ENCODE measurements at regions not wholly inside any gene's neighbourhood (a gene's known extent, or its start where the extent isn't known, plus 50 kb on each side); places are given as distances from the start of the nearest gene placed in this dataset.

DNA sequence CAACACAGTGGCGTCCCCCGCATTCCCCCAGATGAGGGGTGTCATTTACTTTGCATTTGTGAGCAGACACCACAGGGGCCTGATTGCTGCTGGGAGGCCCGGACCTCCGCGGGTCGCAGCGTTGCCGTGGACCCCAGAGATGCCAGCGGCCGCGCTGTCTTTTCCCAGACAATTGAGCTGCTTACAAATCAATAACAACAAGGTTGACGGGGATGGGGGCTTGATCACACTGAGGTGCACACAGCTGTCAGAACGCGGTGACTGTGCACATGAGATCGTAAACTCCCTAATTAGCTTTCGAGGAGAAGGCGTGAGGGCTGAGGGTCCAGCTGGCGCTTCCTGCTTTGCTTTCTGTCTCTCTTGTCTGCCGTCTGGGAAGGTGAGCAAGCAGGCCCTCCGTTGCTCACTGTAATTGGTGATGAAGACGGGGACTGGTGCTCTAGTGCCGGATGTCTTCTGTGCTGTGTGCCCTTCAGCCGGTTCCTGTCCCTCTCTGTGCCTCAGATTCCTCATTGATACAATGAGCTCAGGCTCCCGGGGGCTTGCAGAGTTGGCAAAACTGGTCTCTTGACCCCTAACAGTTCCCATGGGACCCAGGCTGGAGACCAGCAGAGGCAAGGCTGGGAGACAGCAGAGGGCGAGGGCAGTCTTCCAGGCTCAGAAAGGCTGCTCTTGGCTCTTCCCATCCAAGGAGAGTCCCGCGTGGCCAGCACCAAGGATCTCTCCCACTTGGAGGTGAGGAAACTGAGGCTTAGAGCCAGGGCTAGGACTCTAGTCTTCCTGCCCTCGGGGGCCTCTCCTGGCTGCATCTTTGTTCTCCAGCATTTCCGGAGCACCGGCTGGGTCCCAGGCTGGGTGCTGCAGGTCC is 126.0 kb upstream of the PMEPA1 start:
- Histone ChIP-seq H3K4me1 (ENCODE audit: control insufficient read depth, low read depth, low read length) (peaks cover 8% of the 10 kb centered on the region), H3K36me3 (ENCODE audit: control insufficient read depth, low read depth, low read length) (no peaks in the 10 kb centered on the region), H3K27me3 (ENCODE audit: control insufficient read depth, insufficient read depth, low read length) (no peaks in the 10 kb centered on the region), H3K9me3 (ENCODE audit: control insufficient read depth, low read depth, low read length) (no peaks in the 10 kb centered on the region), H3K9ac (ENCODE audit: low read length) (no peak overlapping the region), H3K4me3 (ENCODE audit: low read length) (peak overlapping the region; percentile 19), H3K27ac (ENCODE audit: low read length) (no peak overlapping the region)

- Histone ChIP-seq H3K36me3 (ENCODE audit: control insufficient read depth, low read depth, low read length) (no peaks in the 10 kb centered on the region), H3K4me1 (ENCODE audit: control insufficient read depth, low read depth, low read length) (peaks cover 8% of the 10 kb centered on the region), H3K9ac (ENCODE audit: low read length) (no peak overlapping the region), H3K27ac (ENCODE audit: low read length) (no peak overlapping the region), H3K9me3 (ENCODE audit: control insufficient read depth, low read depth, low read length) (no peaks in the 10 kb centered on the region), H3K27me3 (ENCODE audit: control insufficient read depth, insufficient read depth, low read length) (no peaks in the 10 kb centered on the region), H3K4me3 (ENCODE audit: low read length) (no peak overlapping the region)
Measured at GRCh38 chr20:57835074-57835452, 125.2 kb upstream of the PMEPA1 start.

DNA sequence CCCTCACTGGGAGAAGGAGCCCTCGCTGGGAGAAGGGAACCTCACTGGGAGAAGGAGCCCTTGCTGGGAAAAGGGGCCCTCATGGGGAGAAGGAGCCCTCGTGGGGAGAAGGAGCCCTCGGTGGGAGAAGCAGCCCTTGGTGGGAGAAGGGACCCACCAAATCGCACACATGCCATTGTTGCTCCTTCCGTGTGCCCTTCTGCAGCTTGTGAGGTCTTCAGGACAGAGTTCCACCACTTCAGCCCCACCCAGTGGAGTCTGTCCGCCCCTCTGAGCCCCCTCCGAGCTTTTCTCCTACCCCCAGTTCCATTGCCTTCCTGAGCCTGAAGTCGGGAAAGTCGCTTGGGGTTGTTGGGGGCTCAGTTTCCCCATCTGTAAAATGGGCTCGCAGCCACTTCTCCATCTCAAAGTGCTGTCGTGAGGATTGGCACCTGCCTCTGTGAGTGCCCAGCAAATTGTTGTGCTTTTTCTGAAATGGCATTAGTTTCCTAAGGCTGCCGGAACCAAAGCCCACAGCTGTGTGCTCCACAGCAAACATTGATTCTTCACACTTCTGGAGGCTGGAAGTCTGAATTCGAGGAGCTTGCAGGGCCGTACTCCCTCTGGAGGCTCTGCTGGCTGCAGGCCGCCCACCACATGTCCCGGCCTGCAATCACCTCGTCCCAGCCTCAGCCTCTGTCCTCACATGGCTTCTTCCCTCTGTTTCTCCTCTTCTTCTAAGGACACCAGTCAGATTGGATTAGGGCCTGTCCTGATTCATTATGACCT is 124.7 kb upstream of the PMEPA1 start:
- no peak overlapping the region for H3K4me3 ChIP-seq (ENCODE audit: low read length)

GRCh38 chr20:57831993-57832585 is 122.3 kb upstream of the PMEPA1 start:
- H3K27me3 ChIP-seq (ENCODE audit: control insufficient read depth, insufficient read depth, low read length), result no peaks in the 10 kb centered on the region
- H3K9me3 ChIP-seq (ENCODE audit: control insufficient read depth, low read depth, low read length), result no peaks in the 10 kb centered on the region
- peaks cover 8% of the 10 kb centered on the region for H3K4me1 ChIP-seq (ENCODE audit: control insufficient read depth, low read depth, low read length)
- H3K4me3 ChIP-seq (ENCODE audit: low read length), result no peak overlapping the region
- no peak overlapping the region for H3K9ac ChIP-seq (ENCODE audit: low read length)
- H3K36me3 ChIP-seq (ENCODE audit: control insufficient read depth, low read depth, low read length), result no peaks in the 10 kb centered on the region
- no peak overlapping the region for H3K27ac ChIP-seq (ENCODE audit: low read length)

More for the DNA sequence above, 124.7 kb upstream of the PMEPA1 start:
- H3K9me3 ChIP-seq (ENCODE audit: control insufficient read depth, low read depth, low read length), result no peaks in the 10 kb centered on the region
- no peak overlapping the region for H3K9ac ChIP-seq (ENCODE audit: low read length)
- H3K36me3 ChIP-seq (ENCODE audit: control insufficient read depth, low read depth, low read length), result no peaks in the 10 kb centered on the region
- H3K27ac ChIP-seq (ENCODE audit: low read length), result no peak overlapping the region
- no peaks in the 10 kb centered on the region for H3K27me3 ChIP-seq (ENCODE audit: control insufficient read depth, insufficient read depth, low read length)
- peaks cover 8% of the 10 kb centered on the region for H3K4me1 ChIP-seq (ENCODE audit: control insufficient read depth, low read depth, low read length)

- Histone ChIP-seq H3K9ac (ENCODE audit: low read length) (no peak overlapping the region), H3K9me3 (ENCODE audit: control insufficient read depth, low read depth, low read length) (no peaks in the 10 kb centered on the region), H3K27me3 (ENCODE audit: control insufficient read depth, insufficient read depth, low read length) (no peaks in the 10 kb centered on the region), H3K4me3 (ENCODE audit: low read length) (no peak overlapping the region), H3K36me3 (ENCODE audit: control insufficient read depth, low read depth, low read length) (no peaks in the 10 kb centered on the region), H3K27ac (ENCODE audit: low read length) (no peak overlapping the region), H3K4me1 (ENCODE audit: control insufficient read depth, low read depth, low read length) (peaks cover 8% of the 10 kb centered on the region)
Measured at GRCh38 chr20:57831326-57831992, 121.6 kb upstream of the PMEPA1 start.

DNA sequence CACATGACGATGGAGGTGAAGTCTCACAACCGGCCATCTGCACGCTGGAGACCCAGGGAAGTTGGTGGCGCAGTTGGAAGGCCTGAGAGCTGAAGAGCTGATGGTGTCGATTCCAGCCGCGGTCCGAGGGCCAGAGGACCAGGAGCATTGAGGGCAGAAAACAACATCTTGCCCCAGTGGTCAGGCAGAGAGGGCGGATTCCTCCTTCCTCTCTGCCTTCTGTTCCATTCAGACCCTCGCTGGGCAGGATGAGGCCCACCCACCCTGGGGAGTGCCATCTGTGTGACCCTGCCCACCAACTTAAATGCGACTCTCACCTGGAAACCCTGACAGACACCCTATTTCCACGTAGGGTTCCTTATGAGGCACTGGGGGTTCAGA is 120.7 kb upstream of the PMEPA1 start:
- Histone ChIP-seq H3K4me3 (ENCODE audit: low read length) (no peak overlapping the region), H3K27ac (ENCODE audit: low read length) (no peak overlapping the region), H3K9me3 (ENCODE audit: control insufficient read depth, low read depth, low read length) (no peaks in the 10 kb centered on the region), H3K9ac (ENCODE audit: low read length) (no peak overlapping the region), H3K36me3 (ENCODE audit: control insufficient read depth, low read depth, low read length) (no peaks in the 10 kb centered on the region), H3K4me1 (ENCODE audit: control insufficient read depth, low read depth, low read length) (peaks cover 4% of the 10 kb centered on the region), H3K27me3 (ENCODE audit: control insufficient read depth, insufficient read depth, low read length) (no peaks in the 10 kb centered on the region)

DNA sequence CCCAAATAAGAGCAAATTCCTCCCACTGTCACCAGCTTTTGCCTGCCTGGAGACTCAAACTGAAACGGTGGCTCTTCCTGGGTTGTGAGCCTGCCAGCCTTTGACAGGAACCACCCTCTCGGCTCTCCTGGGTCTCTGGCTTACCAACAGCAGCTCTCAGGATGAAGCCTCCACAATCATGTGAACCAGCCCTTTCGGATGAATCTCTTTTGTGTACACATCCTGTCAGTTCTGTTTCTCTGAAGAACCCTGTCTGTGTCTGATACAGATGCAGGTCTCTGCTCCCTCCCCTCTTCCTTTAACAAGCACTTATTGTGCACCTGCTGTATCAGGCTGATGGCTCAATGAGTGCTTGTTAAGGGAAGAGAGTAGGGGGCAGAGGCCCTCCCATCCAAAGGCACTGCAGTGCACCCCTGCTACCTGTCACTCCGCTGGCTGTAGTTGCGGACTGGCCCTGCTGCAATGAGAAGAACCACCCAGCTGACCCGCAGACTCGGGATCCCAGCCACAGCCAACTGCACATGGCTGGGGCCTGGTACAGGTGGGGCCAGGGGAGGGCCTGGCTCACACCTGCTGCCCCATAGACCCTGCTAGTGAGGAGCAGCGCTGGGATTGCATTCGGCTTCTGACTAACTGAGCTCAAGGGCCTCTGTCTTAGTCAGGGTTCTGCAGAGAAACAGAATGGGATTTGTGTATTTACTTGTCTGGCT is 120.1 kb upstream of the PMEPA1 start:
- H3K27ac ChIP-seq (ENCODE audit: low read length), result no peak overlapping the region
- no peak overlapping the region for H3K9ac ChIP-seq (ENCODE audit: low read length)
- no peaks in the 10 kb centered on the region for H3K9me3 ChIP-seq (ENCODE audit: control insufficient read depth, low read depth, low read length)
- no peak overlapping the region for H3K4me3 ChIP-seq (ENCODE audit: low read length)
- no peaks in the 10 kb centered on the region for H3K4me1 ChIP-seq (ENCODE audit: control insufficient read depth, low read depth, low read length)
- H3K27me3 ChIP-seq (ENCODE audit: control insufficient read depth, insufficient read depth, low read length), result no peaks in the 10 kb centered on the region
- no peaks in the 10 kb centered on the region for H3K36me3 ChIP-seq (ENCODE audit: control insufficient read depth, low read depth, low read length)

DNA sequence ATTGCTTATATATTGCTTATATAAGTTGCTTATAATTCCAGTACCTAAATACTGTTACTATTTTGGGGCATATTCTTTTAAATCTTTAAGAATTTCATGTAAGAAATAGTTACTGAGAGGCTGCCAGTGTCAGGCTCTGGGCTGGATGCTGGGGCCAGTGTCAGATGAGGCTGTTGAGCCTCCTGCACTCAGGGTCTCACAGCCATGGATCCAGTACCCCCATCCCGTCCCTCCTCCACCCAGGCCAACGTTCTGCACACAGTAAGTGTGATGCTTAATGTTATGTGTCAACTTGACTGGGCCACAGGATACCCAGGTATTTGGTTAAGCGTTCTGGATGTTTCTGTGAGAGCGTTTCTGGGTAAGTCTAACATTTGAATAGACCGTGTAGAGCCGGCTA is 119.5 kb upstream of the PMEPA1 start:
- Histone ChIP-seq H3K9me3 (ENCODE audit: control insufficient read depth, low read depth, low read length) (no peaks in the 10 kb centered on the region), H3K36me3 (ENCODE audit: control insufficient read depth, low read depth, low read length) (no peaks in the 10 kb centered on the region), H3K27me3 (ENCODE audit: control insufficient read depth, insufficient read depth, low read length) (no peaks in the 10 kb centered on the region), H3K9ac (ENCODE audit: low read length) (no peak overlapping the region), H3K27ac (ENCODE audit: low read length) (no peak overlapping the region), H3K4me1 (ENCODE audit: control insufficient read depth, low read depth, low read length) (no peaks in the 10 kb centered on the region), H3K4me3 (ENCODE audit: low read length) (no peak overlapping the region)

GRCh38 chr20:57828696-57829095 is 118.9 kb upstream of the PMEPA1 start:
- Histone ChIP-seq H3K9ac (ENCODE audit: low read length) (no peak overlapping the region), H3K36me3 (ENCODE audit: control insufficient read depth, low read depth, low read length) (no peaks in the 10 kb centered on the region), H3K9me3 (ENCODE audit: control insufficient read depth, low read depth, low read length) (no peaks in the 10 kb centered on the region), H3K4me3 (ENCODE audit: low read length) (no peak overlapping the region), H3K4me1 (ENCODE audit: control insufficient read depth, low read depth, low read length) (no peaks in the 10 kb centered on the region), H3K27me3 (ENCODE audit: control insufficient read depth, insufficient read depth, low read length) (no peaks in the 10 kb centered on the region), H3K27ac (ENCODE audit: low read length) (no peak overlapping the region)

GRCh38 chr20:57826666-57827287 is 117.0 kb upstream of the PMEPA1 start:
- Histone ChIP-seq H3K4me1 (ENCODE audit: control insufficient read depth, low read depth, low read length) (no peaks in the 10 kb centered on the region), H3K27ac (ENCODE audit: low read length) (no peak overlapping the region), H3K27me3 (ENCODE audit: control insufficient read depth, insufficient read depth, low read length) (no peaks in the 10 kb centered on the region), H3K36me3 (ENCODE audit: control insufficient read depth, low read depth, low read length) (no peaks in the 10 kb centered on the region), H3K9ac (ENCODE audit: low read length) (no peak overlapping the region), H3K4me3 (ENCODE audit: low read length) (no peak overlapping the region), H3K9me3 (ENCODE audit: control insufficient read depth, low read depth, low read length) (no peaks in the 10 kb centered on the region)
